GM03348 (cell line): ENCODE measurements at regions not wholly inside any gene's neighbourhood (a gene's known extent, or its start where the extent isn't known, plus 50 kb on each side); places are given as distances from the start of the nearest gene placed in this dataset.

Experiments
- DNase-seq: peaks from one replicate; pipeline ENCODE4 v3.0.0; 2012; ENCODE audit warnings: low spot score

- no peak for DNase-seq
Measured at GRCh38 chr20:52864916-52865605, 107.1 kb upstream of the TSHZ2 start.

DNA sequence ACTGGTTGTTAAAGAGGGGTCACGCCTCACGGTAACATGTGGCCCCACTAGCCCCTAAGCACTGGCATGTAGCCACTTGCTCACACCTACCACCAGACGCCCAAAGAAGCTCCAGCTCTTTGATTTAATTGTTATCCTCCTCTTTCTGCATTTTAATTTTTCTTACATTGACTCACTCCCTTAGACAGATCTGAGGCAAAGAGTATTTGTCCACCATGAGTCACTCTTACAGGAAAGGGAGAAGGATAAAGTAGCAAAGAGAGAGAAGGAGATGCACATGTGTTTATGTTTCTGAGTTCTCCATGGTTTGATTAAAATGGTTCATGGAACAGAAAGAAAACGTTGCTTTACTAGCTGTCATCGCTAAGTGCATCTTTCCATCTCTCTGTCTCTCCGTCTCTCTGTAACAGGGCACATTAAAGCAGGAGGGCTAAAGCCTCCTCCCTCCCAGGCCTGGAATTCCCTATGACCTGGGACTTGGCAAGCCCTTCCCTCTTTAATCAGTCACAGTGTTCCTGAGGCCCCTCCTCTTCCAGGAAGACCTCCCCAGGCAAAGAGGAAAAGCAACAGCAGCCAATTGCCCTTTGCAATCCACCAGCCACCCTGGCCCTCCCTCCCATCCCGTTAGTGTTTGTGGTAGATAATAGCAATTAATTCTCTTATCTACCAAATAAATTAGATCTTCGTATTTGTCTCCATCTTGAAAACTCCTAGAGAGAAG, 112.8 kb upstream of the TSHZ2 start:
- peak; percentile 63 for DNase-seq

DNA sequence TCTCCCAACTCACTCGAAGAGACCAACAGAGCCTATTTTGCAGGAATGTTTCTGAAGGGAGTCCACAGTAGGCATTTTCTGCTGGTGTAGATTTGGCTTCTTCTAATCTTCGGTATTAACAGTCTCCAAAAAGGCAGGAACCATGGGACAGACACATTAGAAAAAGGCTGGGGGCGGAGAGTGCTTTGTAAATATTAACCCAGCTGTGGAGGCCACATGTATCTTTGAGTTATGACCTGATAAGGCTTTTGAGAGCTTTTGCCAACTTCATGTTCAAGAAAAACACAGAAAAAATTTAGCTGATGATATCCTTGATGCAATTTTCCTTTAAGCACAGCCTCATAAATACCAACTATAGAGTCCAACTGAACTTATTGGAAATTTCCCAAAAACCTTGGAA, 119.4 kb upstream of the TSHZ2 start:
- DNase-seq, result no peak

DNA sequence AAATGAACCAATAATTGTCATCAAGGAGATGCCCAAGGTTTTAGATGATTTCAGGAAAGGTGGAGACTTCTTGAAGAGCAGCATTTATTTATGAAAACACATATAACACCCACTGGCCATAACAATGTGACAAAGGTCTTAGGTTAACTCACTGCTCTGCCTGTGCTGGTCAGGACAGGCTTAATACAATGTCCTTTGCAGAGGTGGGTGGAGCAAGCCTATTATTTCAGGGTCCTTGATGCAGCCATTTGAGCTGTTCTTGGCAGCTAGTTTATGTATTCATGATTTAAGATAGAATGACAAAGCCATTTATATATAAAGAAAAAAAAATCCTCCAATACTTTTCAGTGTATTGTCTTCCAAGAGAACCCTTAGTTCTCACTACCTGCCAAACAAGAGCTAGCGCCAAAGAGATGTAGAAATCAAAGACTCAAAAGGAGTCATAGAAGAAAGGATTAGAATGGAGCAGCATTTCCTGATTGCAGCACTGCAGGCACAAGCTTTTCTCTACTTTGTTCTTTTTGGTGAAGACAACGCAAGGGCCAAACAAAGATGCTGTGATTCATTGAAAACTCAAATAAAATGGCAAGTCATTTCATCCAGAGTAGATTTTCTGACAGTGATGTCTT, 124.3 kb upstream of the TSHZ2 start:
- DNase-seq, result no peak

DNA sequence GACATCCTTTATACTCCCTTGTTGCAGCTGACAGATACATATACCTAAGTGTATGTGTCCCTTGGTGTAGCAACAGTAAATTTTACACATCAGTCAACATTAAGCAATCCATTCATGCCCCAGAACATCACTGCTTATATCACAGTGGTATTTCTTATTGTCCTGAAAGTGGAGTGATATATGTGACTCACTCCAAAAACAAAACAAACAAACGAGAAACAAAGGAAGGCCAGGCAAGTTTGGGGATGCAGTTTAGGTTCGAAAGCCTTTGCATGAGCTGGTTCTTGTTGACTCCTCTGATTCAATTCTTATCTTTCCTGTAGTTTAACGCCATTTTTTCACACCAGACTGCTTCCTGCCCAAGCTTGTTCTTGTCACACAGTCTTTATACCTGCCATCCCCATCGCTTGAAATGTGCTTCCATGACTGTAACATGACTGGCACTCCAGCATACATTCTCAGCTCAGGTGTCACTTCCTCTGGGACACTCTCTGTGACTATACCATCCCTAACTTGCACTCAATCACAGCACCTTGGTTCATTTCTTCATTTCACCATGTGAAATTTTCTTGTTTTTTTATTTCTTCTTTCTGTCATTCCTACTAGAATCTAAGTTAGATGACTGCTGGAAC, 125.0 kb upstream of the TSHZ2 start:
- no peak for DNase-seq

DNA sequence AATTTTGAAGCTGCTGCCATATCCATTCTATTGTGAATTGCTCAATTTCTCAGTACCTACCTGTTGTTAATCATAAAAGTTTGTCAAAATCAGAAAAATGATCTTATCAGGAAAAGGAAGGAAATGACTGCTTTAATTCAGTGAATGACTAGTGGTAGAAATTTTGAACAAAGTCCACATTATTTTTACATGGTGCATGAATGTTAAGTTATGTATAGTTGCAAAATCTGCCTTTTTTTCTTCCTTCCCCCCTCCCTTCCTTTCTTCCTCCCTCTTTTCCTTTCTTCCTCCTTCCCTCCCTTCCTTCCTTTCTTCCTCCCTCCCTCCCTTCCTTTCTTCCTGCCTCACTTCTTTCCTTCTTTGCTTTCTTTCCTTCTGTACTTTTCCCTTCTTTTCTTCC, 127.1 kb upstream of the TSHZ2 start:
- DNase-seq, result no peak

- no peak for DNase-seq
Measured at GRCh38 chr20:52843425-52843824, 128.7 kb upstream of the TSHZ2 start.

GRCh38 chr20:52841003-52841402, 131.2 kb upstream of the TSHZ2 start:
- no peak for DNase-seq

- no peak for DNase-seq
Measured at GRCh38 chr20:52840041-52840440, 132.1 kb upstream of the TSHZ2 start.

DNA sequence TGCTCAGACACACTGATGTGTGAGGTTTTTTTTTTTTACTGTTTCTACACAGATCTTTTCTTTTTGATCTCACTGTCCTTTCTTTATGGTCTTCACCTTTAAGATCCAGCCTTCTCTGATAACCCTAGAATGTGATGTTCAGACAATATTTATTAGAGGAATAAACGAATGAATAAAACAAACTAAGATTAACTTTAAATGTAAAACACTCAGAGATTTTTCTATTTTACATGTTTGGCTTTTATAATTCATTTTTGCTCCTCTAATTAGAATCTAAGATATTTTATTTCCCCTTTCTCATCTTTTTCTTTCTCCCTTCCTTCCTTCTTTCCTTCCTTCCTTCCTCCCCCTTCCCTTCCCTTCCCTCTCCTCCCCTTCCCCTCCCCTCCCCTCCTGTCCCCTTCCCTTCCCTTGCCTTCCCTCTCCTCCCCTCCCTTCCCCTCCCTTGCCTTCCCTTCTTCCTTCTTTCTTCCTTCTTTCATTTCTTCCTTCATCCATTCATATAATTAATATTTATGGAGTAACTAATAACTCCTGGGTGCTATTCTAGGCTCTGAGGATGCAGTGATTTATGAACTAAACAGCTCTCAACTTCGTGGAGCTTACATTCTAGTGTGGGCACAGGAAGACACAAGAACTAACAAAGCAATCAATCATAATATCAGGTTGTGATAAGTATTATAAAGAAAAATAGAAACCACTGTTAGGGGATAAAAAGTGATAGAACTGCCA, 133.5 kb upstream of the TSHZ2 start:
- DNase-seq, result no peak

DNA sequence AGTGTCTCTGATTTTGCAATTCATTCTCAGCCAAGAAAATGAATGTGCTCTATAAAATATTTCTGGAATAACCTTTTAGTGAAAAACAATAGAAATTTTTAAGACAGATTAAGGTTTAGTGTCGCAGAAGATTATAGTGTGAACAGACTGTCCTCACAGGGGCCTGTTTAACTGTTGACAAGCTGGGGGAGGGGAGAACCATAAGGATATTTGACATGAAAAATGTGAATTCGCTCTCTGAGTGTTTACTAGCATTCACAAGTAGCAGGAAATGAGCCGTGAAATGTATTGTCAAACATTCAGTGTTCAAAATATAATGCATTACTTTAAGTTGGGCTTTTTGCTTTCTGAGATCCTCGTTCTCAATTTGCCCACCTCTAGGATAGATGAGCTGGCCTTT, 134.8 kb upstream of the TSHZ2 start:
- DNase-seq, result no peak

DNA sequence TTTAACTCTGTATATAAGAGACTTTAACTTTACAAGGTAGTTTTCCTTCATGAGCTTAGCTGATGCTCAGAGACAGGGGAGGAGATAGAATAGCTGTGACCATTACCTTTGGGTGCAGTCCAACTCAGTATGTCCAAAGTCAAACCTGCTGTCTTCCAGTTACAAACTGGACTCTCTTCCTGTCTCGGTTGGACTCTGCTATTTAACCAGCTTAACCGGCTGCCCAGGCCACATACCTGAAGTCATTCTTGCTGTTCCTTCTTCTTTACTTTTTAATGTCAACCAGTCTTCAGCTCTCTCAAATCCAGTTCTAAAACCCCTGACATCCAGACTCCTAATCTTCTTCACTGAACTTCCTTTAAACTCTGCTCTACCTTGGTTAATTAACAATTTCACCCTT, 138.3 kb upstream of the TSHZ2 start:
- no peak for DNase-seq

DNA sequence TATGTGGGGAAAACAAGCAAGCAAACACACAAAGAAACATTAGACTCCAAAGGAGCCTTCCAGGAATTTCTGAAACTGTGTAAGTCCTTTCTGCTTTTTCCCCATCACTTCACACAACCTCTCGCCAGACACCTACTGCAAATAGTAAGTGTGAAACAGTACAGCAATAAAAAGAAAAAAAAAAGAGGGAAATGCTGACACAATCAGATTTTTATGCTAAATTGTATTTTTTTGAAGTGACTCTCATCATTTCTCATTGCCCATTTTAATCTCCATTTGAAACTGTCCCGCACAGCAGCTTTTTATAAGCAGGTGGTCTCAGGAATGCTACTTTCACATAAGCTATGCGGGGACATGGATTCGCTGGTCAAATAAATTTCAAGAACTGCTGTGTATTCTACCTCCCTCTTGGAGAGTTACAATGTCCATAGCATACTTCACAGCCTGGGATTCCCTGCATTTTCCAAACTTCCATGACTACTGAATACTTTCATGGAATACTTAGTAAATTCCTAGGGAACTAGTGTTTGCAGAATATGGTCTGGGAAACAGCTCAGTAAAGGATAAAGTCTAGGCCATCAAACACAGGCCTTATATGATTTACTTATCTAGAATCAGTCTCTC, 139.9 kb upstream of the TSHZ2 start:
- DNase-seq, result no peak

DNA sequence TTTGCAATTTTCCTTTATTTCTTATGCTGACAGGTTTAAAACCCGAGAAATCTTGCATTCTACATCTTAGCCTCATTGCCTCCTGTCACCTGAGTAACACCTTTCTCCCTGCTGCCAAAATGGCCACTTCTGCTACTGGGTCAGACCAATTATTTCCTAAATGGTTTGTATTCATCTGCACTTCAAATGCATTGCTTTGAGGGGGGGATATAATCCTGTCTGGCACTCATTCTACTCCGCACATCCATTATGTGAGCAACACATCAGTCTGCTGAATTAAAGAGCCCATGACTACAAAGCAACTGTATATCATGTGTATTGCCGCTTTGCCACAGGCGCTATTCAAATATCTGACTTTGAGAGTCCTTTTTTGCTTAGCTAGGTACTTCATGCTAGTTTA, 141.6 kb upstream of the TSHZ2 start:
- no peak for DNase-seq

DNA sequence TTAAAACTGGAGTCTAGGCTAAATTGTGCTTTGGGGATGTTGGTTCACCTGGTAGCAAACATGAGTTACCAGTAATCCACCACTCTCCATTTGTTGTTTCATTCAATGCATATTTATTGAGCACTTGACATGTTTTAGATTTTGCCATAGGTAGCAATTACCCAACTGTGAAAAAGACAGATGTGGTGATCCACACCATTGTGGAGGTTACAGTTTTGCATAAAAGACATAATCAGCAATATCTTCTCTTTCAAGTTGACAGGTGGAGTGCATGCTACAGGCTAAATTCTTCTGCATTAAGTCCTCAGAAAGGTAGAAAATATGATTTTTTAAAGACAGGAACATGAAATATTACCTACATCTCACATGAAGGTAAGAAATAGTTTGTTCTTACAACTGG, 143.0 kb upstream of the TSHZ2 start:
- no peak for DNase-seq

GRCh38 chr20:52828199-52828598, 144.0 kb upstream of the TSHZ2 start:
- peak; percentile 19 for DNase-seq

DNA sequence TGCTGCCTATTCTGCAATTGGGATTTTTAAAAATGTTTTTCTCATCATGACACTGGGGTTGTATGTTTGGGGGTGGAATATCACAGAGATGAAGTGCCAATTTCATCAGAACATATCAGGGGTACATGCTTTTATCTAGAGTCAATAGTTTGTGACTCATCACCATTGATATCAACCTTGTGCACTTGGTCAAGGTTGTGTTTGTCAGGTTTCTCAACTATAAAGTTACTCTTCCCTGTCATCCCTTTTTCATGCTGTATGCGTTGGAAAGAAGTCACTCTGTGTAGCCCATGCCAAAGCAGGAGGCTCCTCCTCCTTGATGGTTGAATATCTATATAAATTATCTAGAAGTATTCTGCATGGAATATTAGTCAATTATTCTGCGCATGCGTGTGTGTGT, 145.4 kb upstream of the TSHZ2 start:
- DNase-seq, result no peak

DNA sequence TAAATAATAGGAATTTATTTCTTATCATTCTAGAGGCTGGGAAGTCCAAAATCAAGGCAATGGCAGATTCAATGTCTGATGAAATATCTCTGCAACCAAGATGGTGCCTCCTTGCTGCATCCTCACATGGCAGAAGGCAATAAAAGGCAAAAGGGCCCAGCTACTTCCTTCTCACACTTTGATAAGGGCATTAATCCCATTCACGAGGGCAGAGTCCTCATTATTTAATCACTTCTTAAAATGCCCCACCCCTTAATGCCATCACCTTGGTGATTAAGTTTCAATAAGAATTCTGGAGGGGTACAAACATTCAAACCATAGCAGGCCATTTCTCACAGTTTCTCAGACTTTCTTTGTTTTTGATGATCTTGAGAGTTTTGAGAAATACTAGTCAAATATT, 145.8 kb upstream of the TSHZ2 start:
- DNase-seq, result no peak

DNA sequence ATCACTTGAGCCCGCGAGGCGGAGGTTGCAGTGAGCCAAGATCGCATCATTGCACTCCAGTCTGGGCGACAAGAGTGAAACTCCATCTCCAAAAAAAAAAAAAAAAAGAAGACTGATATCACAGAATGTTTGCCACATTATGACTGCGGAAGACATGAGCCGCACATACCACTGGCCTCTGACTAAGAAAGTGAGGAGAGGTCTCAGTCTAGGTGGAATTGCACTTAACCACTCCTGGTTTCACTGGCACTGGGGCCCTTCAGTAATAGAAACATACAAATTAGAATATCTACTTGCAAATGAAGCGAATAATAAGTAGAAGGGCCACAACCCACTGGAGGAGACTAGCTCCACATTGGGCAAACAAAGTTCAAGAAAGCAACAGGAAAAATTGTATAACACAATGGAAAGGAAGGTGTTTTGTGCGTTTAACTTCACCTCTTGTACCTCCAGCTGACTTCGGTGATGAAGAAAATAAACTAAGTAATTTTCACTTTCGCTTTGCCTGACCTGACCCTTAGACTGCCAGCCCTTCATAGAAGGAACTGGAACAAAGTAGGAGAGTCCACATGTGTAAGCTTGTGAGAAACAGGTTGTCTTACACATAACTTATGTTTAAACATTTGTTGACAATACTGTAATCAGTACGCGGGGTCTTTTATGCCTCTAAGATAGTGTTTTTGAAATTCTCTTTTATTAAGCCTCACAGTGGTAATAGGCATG, 147.5 kb upstream of the TSHZ2 start:
- DNase-seq, result no peak

- DNase-seq, result no peak
Measured at GRCh38 chr20:52823303-52823702, 148.9 kb upstream of the TSHZ2 start.

GRCh38 chr20:52820641-52821292, 151.4 kb upstream of the TSHZ2 start:
- DNase-seq, result no peak
